ENCODE measurements at regions not wholly inside any gene's neighbourhood (a gene's known extent, or its start where the extent isn't known, plus 50 kb on each side); places are given as distances from the start of the nearest gene placed in this dataset.

- H2BK12ac ChIP-seq (ENCODE audit: insufficient read length, low read depth, low read length), result no peak overlapping the region
- no peak overlapping the region for H2BK120ac ChIP-seq (ENCODE audit: low read depth, low read length, poor library complexity, severe bottlenecking)
- no peak overlapping the region for H3K56ac ChIP-seq (ENCODE audit: insufficient read length, low read depth, low read length)
- Mint-ChIP-seq H3K27ac (no peak overlapping the region), H3K4me1 (peaks cover 11 to 15% of the 10 kb centered on the region in 2 experiments), H3K9me3 (peaks cover 2 to 3% of the 10 kb centered on the region in 2 experiments; a peak in 1 of 5 replicates), H3K27me3 (ENCODE audit: low read depth) (peaks cover 4% of the 10 kb centered on the region; the same call in 1 of the 2 replicates), H3K36me3 (ENCODE audit: insufficient read depth in 1 of 3, low read depth in 3 of 3) (no peaks in the 10 kb centered on the region; a peak in 1 of 7 replicates), H3K4me3 (no peak overlapping the region)
- no peak overlapping the region for H3K27ac ChIP-seq (ENCODE audit: insufficient read length, low read depth, low read length)
- no peaks in the 10 kb centered on the region for H3K27me3 ChIP-seq (ENCODE audit: insufficient read depth, low read length)
- H4K5ac ChIP-seq (ENCODE audit: insufficient read length, low read depth, low read length), result no peak overlapping the region
- H3K9me3 ChIP-seq (ENCODE audit: control insufficient read depth, low read depth, low read length), result no peaks in the 10 kb centered on the region
- TF ChIP-seq CTCF (conservative IDR thresholded peaks at IDR 0.05), result no peak
- H3K18ac ChIP-seq (ENCODE audit: insufficient read length, low read depth, low read length), result no peak overlapping the region
- H3K23me2 ChIP-seq (ENCODE audit: insufficient read length, low read depth, low read length, poor library complexity, severe bottlenecking), result no peaks in the 10 kb centered on the region
- H3K9ac ChIP-seq (ENCODE audit: extremely low read depth, insufficient read length, low read length), result no peak overlapping the region
- H3K4me2 ChIP-seq (ENCODE audit: insufficient read depth, insufficient read length, low read length), result no peak overlapping the region
- no peak overlapping the region for H2BK20ac ChIP-seq (ENCODE audit: low read depth, low read length, poor library complexity, severe bottlenecking)
- no peaks in the 10 kb centered on the region for H3K79me2 ChIP-seq (ENCODE audit: insufficient read depth, low read length)
- no peaks in the 10 kb centered on the region for H4K20me1 ChIP-seq (ENCODE audit: control insufficient read depth, insufficient read depth, insufficient read length)
- DNase-seq, result no peak
- H2BK15ac ChIP-seq (ENCODE audit: low read depth, low read length), result no peak overlapping the region
- no peak overlapping the region for H3K4ac ChIP-seq (ENCODE audit: low read depth, low read length)
- H2AFZ ChIP-seq (ENCODE audit: low read length), result no peak overlapping the region
- no peak overlapping the region for H3K23ac ChIP-seq (ENCODE audit: insufficient read length, low read depth, low read length)
- no peak overlapping the region for H2BK5ac ChIP-seq (ENCODE audit: insufficient read length, low read length)
- H3K79me1 ChIP-seq (ENCODE audit: insufficient read depth, low read depth, low read length, poor library complexity, severe bottlenecking), result no peaks in the 10 kb centered on the region
- H2AK5ac ChIP-seq (ENCODE audit: insufficient read length, low read length), result no peak overlapping the region
- peaks cover 6% of the 10 kb centered on the region; the same call in 1 of the 2 replicates for H3K4me1 ChIP-seq (ENCODE audit: insufficient read depth, low read length)
- H4K8ac ChIP-seq (replicated peaks; ENCODE audit: insufficient read length, low read depth, low read length), result no peak overlapping the region
- no peak overlapping the region for H3T11ph ChIP-seq (ENCODE audit: low read length)
- no CpG with 5 or more reads among the region's 4 CpGs for whole genome bisulfite sequencing (ENCODE audit: extremely low coverage, insufficient read length, low lambda C conversion rate)
- H4K91ac ChIP-seq (ENCODE audit: insufficient read length, low read depth, low read length), result no peak overlapping the region
- no peak overlapping the region for H3K14ac ChIP-seq (ENCODE audit: insufficient read depth, low read length)
Observed at GRCh38 chr13:50162001-50162400, 146.8 kb downstream of the KCNRG start.

Measured in H9 (cell line).